ENCODE measurements at regions not wholly inside any gene's neighbourhood (a gene's known extent, or its start where the extent isn't known, plus 50 kb on each side); places are given as distances from the start of the nearest gene placed in this dataset.
A peak's percentile ranks its signal among the peaks of the same experiment; 100 is the strongest.

GRCh38 chr6:165751486-165751885 is 88.4 kb upstream of the PDE10A start:
- intact Hi-C loops (cut with micrococcal nuclease), result no loop called here
- H2AFZ ChIP-seq (ENCODE audit: insufficient read depth, low read depth, low read length, poor library complexity, severe bottlenecking), result no peak overlapping the region
- no peaks in the 10 kb centered on the region for H3K36me3 Mint-ChIP-seq

GRCh38 chr6:165749163-165749562 is 86.1 kb upstream of the PDE10A start:
- Mint-ChIP-seq H3K27me3 (ENCODE audit: low read depth in 3 of 3) (no peaks in the 10 kb centered on the region), H3K27ac (peak overlapping the region in 1 of 7 donors; percentile 8), H3K36me3 (no peaks in the 10 kb centered on the region), H3K4me3 (no peak overlapping the region), H3K4me1 (no peaks in the 10 kb centered on the region), H3K9me3 (peaks cover 2 to 8% (median 8%) of the 10 kb centered on the region in 7 donors)
- no peak overlapping the region for H3K27ac ChIP-seq (ENCODE audit: low read depth in 1 of 2, low read length in 2 of 2)
- no peaks in the 10 kb centered on the region for H3K79me2 ChIP-seq (ENCODE audit: insufficient read depth, low read length)
- H3K4me1 ChIP-seq (ENCODE audit: control insufficient read depth in 1 of 2, insufficient read depth in 2 of 2, low read length in 2 of 2), result no peaks in the 10 kb centered on the region
- no peak overlapping the region for H3K4me2 ChIP-seq (replicated peaks; ENCODE audit: extremely low read depth, low read length, poor library complexity, severe bottlenecking)
- no peak overlapping the region for H2AFZ ChIP-seq (ENCODE audit: insufficient read depth, low read depth, low read length, poor library complexity, severe bottlenecking)
- no peaks in the 10 kb centered on the region for H3K36me3 ChIP-seq (replicated peaks in 1 of 2; ENCODE audit: control insufficient read depth in 1 of 2, insufficient read depth in 2 of 2, low read length in 2 of 2)
- intact Hi-C loops (cut with micrococcal nuclease), result no loop called here
- no peaks in the 10 kb centered on the region for H3K27me3 ChIP-seq (ENCODE audit: control insufficient read depth in 2 of 2, insufficient read depth in 2 of 2, low read length in 2 of 2)
- no peak overlapping the region for H3K9ac ChIP-seq (ENCODE audit: insufficient read depth, low read length, poor library complexity, severe bottlenecking)
- H3K9me3 ChIP-seq (replicated peaks in 1 of 2; ENCODE audit: control insufficient read depth in 1 of 2, insufficient read depth in 1 of 2, low read length in 2 of 2), result no peaks in the 10 kb centered on the region
- no peak for DNase-seq
- TF ChIP-seq CTCF (IDR thresholded peaks at IDR 0.05), result no peak
- H4K20me1 ChIP-seq (ENCODE audit: insufficient read depth, low read length), result no peaks in the 10 kb centered on the region
- no peak overlapping the region for H3K4me3 ChIP-seq (replicated peaks in 1 of 3; ENCODE audit: low read depth in 2 of 3, low read length in 3 of 3)

More at GRCh38 chr6:165751486-165751885, 88.4 kb upstream of the PDE10A start:
- no peak overlapping the region for H3K4me3 Mint-ChIP-seq
- H3K27ac Mint-ChIP-seq, result no peak overlapping the region
- peaks cover 2 to 8% (median 8%) of the 10 kb centered on the region in 7 donors for H3K9me3 Mint-ChIP-seq
- no peak for DNase-seq
- Histone ChIP-seq H3K27ac (ENCODE audit: low read depth in 1 of 2, low read length in 2 of 2) (no peak overlapping the region), H3K4me1 (ENCODE audit: control insufficient read depth in 1 of 2, insufficient read depth in 2 of 2, low read length in 2 of 2) (no peaks in the 10 kb centered on the region), H3K4me2 (replicated peaks; ENCODE audit: extremely low read depth, low read length, poor library complexity, severe bottlenecking) (no peak overlapping the region), H3K4me3 (replicated peaks in 1 of 3; ENCODE audit: low read depth in 2 of 3, low read length in 3 of 3) (no peak overlapping the region), H4K20me1 (ENCODE audit: insufficient read depth, low read length) (no peaks in the 10 kb centered on the region), H3K79me2 (ENCODE audit: insufficient read depth, low read length) (no peaks in the 10 kb centered on the region), H3K27me3 (ENCODE audit: control insufficient read depth in 2 of 2, insufficient read depth in 2 of 2, low read length in 2 of 2) (no peaks in the 10 kb centered on the region), H3K9me3 (replicated peaks in 1 of 2; ENCODE audit: control insufficient read depth in 1 of 2, insufficient read depth in 1 of 2, low read length in 2 of 2) (no peaks in the 10 kb centered on the region), H3K36me3 (replicated peaks in 1 of 2; ENCODE audit: control insufficient read depth in 1 of 2, insufficient read depth in 2 of 2, low read length in 2 of 2) (no peaks in the 10 kb centered on the region), H3K9ac (ENCODE audit: insufficient read depth, low read length, poor library complexity, severe bottlenecking) (no peak overlapping the region)
- TF ChIP-seq CTCF (IDR thresholded peaks at IDR 0.05), result no peak
- WGBS (ENCODE audit: insufficient coverage), result 73% methylated on average over 4 of the region's 7 CpGs
- no peaks in the 10 kb centered on the region for H3K4me1 Mint-ChIP-seq
- peaks cover 0 to 1% (median 0%) of the 10 kb centered on the region in 3 donors for H3K27me3 Mint-ChIP-seq (ENCODE audit: low read depth in 3 of 3)
